Colonic mucosa (tissue), 4 donors: ENCODE measurements at regions not wholly inside any gene's neighbourhood (a gene's known extent, or its start where the extent isn't known, plus 50 kb on each side); places are given as distances from the start of the nearest gene placed in this dataset.
A peak's percentile ranks its signal among the peaks of the same experiment; 100 is the strongest.

Experiments
- DNase-seq: peaks from one replicate; pipeline ENCODE4 v3.0.0-alpha.2; 2020
- H3K27ac ChIP-seq: fragments of 200-600 bp; one replicate; pipeline ENCODE4 v1.8.0; 2021
- H3K27me3 ChIP-seq: fragments of 200-600 bp; one replicate; pipeline ENCODE4 v1.8.0; 2021
- H3K36me3 ChIP-seq: fragments of 200-600 bp; one replicate; pipeline ENCODE4 v1.8.0; 2021
- H3K4me1 ChIP-seq: fragments of 200-600 bp; one replicate; pipeline ENCODE4 v1.8.0; 2021; ENCODE audit warnings: mild to moderate bottlenecking
- H3K4me3 ChIP-seq: fragments of 200-600 bp; one replicate; pipeline ENCODE4 v1.8.0; 2021
- H3K9ac ChIP-seq, 2 donors: one replicate each; pipeline ENCODE4 v1.7.0; 2013; ENCODE audit warnings: control low read depth in 2 of 2, low read depth in 2 of 2, low read length in 2 of 2
- H3K9me3 ChIP-seq: fragments of 200-600 bp; one replicate; pipeline ENCODE4 v1.8.0; 2021
- CTCF ChIP-seq: fragments of 200-600 bp; IDR thresholded peaks from one replicate; pipeline ENCODE4 v1.8.0; 2022; ENCODE audit warnings: antibody characterized with exemption, mild to moderate bottlenecking
- intact Hi-C: fragments of 100-400 bp; cut with DNase I; formaldehyde crosslinking; loops from one replicate; pipeline ENCODE4 v1.14.1; 2022
- donor health status: healthy.
- donor health status: DM: no; HTN: no; CAD: no.
- donor health status: DM: no; HTN: no; CAD: no.

GRCh38 chr16:85166281-85166680 lies 54.0 kb upstream of the CIBAR2 start:
- H3K36me3 ChIP-seq: no peaks in the 10 kb centered on the region
- intact Hi-C loops: no loop called here
- H3K27me3 ChIP-seq: peaks cover 18% of the 10 kb centered on the region
- H3K9me3 ChIP-seq: no peaks in the 10 kb centered on the region
- H3K4me3 ChIP-seq: no peak overlapping the region
- peaks cover 4% of the 10 kb centered on the region for H3K4me1 ChIP-seq
- H3K9ac ChIP-seq: no peak overlapping the region
- TF ChIP-seq CTCF: no peak
- DNase-seq: no peak
- H3K27ac ChIP-seq: no peak overlapping the region

- intact Hi-C loops: no loop called here
- DNase-seq: no peak
- Histone ChIP-seq H3K36me3 (no peaks in the 10 kb centered on the region), H3K9me3 (no peaks in the 10 kb centered on the region), H3K4me1 (peaks cover 4% of the 10 kb centered on the region), H3K27ac (no peak overlapping the region), H3K27me3 (peaks cover 24% of the 10 kb centered on the region), H3K4me3 (no peak overlapping the region), H3K9ac (no peak overlapping the region)
- TF ChIP-seq CTCF: no peak
These were observed 54.7 kb upstream of the CIBAR2 start for GRCh38 chr16:85166699-85167588.

- DNase-seq: no peak
- Histone ChIP-seq H3K4me3 (no peak overlapping the region), H3K9me3 (no peaks in the 10 kb centered on the region), H3K9ac (peak overlapping the region in 1 of 2 donors; percentile 3), H3K27me3 (peaks cover 32% of the 10 kb centered on the region), H3K36me3 (no peaks in the 10 kb centered on the region), H3K27ac (no peak overlapping the region), H3K4me1 (peaks cover 4% of the 10 kb centered on the region)
- TF ChIP-seq CTCF: no peak
- intact Hi-C loops: no loop called here
These were observed 55.6 kb upstream of the CIBAR2 start for GRCh38 chr16:85167589-85168537.

- H3K9me3 ChIP-seq: no peaks in the 10 kb centered on the region
- no peak overlapping the region for H3K27ac ChIP-seq
- H3K4me1 ChIP-seq: peaks cover 4% of the 10 kb centered on the region
- DNase-seq: peak; percentile 62
- H3K9ac ChIP-seq: no peak overlapping the region
- intact Hi-C loops: no loop called here
- no peak overlapping the region for H3K4me3 ChIP-seq
- H3K36me3 ChIP-seq: no peaks in the 10 kb centered on the region
- H3K27me3 ChIP-seq: peaks cover 32% of the 10 kb centered on the region
- no peak for TF ChIP-seq CTCF
These were observed 56.5 kb upstream of the CIBAR2 start for GRCh38 chr16:85168732-85169256.

- H3K9me3 ChIP-seq: no peaks in the 10 kb centered on the region
- no peak for DNase-seq
- intact Hi-C loops: no loop called here
- no peak for TF ChIP-seq CTCF
- peaks cover 4% of the 10 kb centered on the region for H3K4me1 ChIP-seq
- H3K9ac ChIP-seq: peak overlapping the region in 1 of 2 donors; percentile 24
- H3K36me3 ChIP-seq: no peaks in the 10 kb centered on the region
- no peak overlapping the region for H3K27ac ChIP-seq
- H3K4me3 ChIP-seq: peak overlapping the region; percentile 25
- peaks cover 32% of the 10 kb centered on the region for H3K27me3 ChIP-seq
These were observed 57.2 kb upstream of the CIBAR2 start for GRCh38 chr16:85169333-85170065.
